Mammary epithelial cell (primary cell): ENCODE measurements at regions not wholly inside any gene's neighbourhood (a gene's known extent, or its start where the extent isn't known, plus 50 kb on each side); places are given as distances from the start of the nearest gene placed in this dataset.

Experiments used
- CTCF ChIP-seq, 2 donors: IDR thresholded peaks in 1 of 2; conservative IDR thresholded peaks in 1 of 2; 2 replicates each; pipeline ENCODE4 v1.5.1; 2011 to 2012; ENCODE audit warnings: inconsistent platforms in 2 of 2, low read length in 2 of 2, mild to moderate bottlenecking in 2 of 2, control low read depth in 1 of 2, low read depth in 1 of 2; ENCODE audit not compliant: insufficient read depth in 1 of 2; ENCODE audit errors: extremely low read depth in 1 of 2
- EZH2 ChIP-seq: IDR thresholded peaks from 2 replicates; pipeline ENCODE4 v1.6.1; 2012; ENCODE audit warnings: low read length, inconsistent platforms, borderline replicate concordance

DNA sequence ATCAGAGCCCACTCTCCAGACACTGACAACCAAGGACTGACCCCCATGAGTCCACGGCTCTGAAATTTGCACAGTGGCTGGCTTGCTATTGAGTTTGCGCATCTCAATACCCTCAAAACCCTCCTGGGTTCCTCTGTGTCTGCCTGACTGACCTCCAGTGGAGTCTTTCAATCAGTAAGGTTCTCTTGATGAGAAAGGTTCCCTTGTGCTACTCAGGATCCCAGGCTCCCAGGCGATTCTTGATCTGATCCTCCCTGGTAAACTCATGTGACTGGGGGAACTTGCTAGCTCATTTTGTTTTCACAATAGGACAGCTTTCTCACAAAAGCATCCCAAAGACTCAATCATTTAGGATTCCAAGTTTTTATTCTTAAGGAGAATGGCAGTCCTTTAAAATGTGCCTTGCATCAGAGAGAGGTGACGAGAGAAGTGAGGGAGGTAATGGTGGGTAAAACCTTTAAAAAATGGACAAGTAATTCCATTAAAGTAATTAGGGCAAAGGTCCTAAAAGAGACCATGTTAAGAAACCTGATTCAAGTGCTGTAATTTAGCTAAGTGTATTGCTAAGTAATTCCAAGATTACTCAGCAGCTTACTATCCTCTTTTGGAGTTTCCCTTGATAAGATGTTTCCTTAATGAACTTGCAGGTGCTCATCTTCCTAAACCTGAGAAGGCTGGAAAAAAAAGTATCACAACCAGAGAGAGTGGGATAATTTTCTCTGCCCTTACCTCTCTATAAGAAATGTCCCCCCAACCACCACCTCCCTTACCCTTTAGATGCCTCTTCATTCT is 304.7 kb upstream of the SGK1 start:
- TF ChIP-seq CTCF (conservative IDR thresholded peaks at IDR 0.05 in 1 of 2, IDR thresholded peaks at IDR 0.05 in 1 of 2; ENCODE audit: extremely low read depth in 1 of 2, insufficient read depth in 1 of 2, low read depth in 1 of 2, low read length in 2 of 2), result no peak
- TF ChIP-seq EZH2, result no peak
